ENCODE measurements at regions not wholly inside any gene's neighbourhood (a gene's known extent, or its start where the extent isn't known, plus 50 kb on each side); places are given as distances from the start of the nearest gene placed in this dataset.
"Not testable (repeated sequence)": the region's sequence is repeated elsewhere in the genome, so short reads cannot be mapped to it uniquely, and the experiment has no call there.

GRCh38 chr6:21870076-21870730, 276.7 kb downstream of the SOX4 start:
- H3K27ac ChIP-seq (ENCODE audit: poor library complexity, severe bottlenecking) = peak overlapping the region; percentile 61
- H3K4me3 ChIP-seq (ENCODE audit: severe bottlenecking) = no peak overlapping the region
- DNase-seq (ENCODE audit: low spot score) (no peak), ATAC-seq (ENCODE audit: low read depth) (no peak)
- no peaks in the 10 kb centered on the region for H3K36me3 ChIP-seq (ENCODE audit: low read depth)
- H3K4me1 ChIP-seq (ENCODE audit: insufficient read depth, poor library complexity, severe bottlenecking) = peaks cover 11% of the 10 kb centered on the region
- no peaks in the 10 kb centered on the region for H3K27me3 ChIP-seq (ENCODE audit: insufficient read depth, poor library complexity, severe bottlenecking)
- no peaks in the 10 kb centered on the region for H3K9me3 ChIP-seq (ENCODE audit: severe bottlenecking)
- no peak for TF ChIP-seq CTCF (IDR thresholded peaks at IDR 0.05; ENCODE audit: poor library complexity, severe bottlenecking)

GRCh38 chr6:21871831-21872230, 278.3 kb downstream of the SOX4 start:
- H3K36me3 ChIP-seq (ENCODE audit: low read depth) = no peaks in the 10 kb centered on the region
- H3K27ac ChIP-seq (ENCODE audit: poor library complexity, severe bottlenecking) = no peak overlapping the region
- DNase-seq (ENCODE audit: low spot score) (no peak), ATAC-seq (ENCODE audit: low read depth) (no peak)
- peaks cover 11% of the 10 kb centered on the region for H3K4me1 ChIP-seq (ENCODE audit: insufficient read depth, poor library complexity, severe bottlenecking)
- H3K9me3 ChIP-seq (ENCODE audit: severe bottlenecking) = no peaks in the 10 kb centered on the region
- no peak for TF ChIP-seq CTCF (IDR thresholded peaks at IDR 0.05; ENCODE audit: poor library complexity, severe bottlenecking)
- no peaks in the 10 kb centered on the region for H3K27me3 ChIP-seq (ENCODE audit: insufficient read depth, poor library complexity, severe bottlenecking)
- no peak overlapping the region for H3K4me3 ChIP-seq (ENCODE audit: severe bottlenecking)

- Histone ChIP-seq H3K9me3 (ENCODE audit: severe bottlenecking) (no peaks in the 10 kb centered on the region), H3K27ac (ENCODE audit: poor library complexity, severe bottlenecking) (no peak overlapping the region), H3K27me3 (ENCODE audit: insufficient read depth, poor library complexity, severe bottlenecking) (no peaks in the 10 kb centered on the region), H3K4me1 (ENCODE audit: insufficient read depth, poor library complexity, severe bottlenecking) (peaks cover 11% of the 10 kb centered on the region), H3K36me3 (ENCODE audit: low read depth) (no peaks in the 10 kb centered on the region), H3K4me3 (ENCODE audit: severe bottlenecking) (no peak overlapping the region)
- no peak for TF ChIP-seq CTCF (IDR thresholded peaks at IDR 0.05; ENCODE audit: poor library complexity, severe bottlenecking)
- no peak for ATAC-seq (ENCODE audit: low read depth)
- no peak for DNase-seq (ENCODE audit: low spot score)
These were observed 279.2 kb downstream of the SOX4 start for GRCh38 chr6:21872749-21873148.

- TF ChIP-seq CTCF (IDR thresholded peaks at IDR 0.05; ENCODE audit: poor library complexity, severe bottlenecking) = no peak
- Histone ChIP-seq H3K27me3 (ENCODE audit: insufficient read depth, poor library complexity, severe bottlenecking) (no peaks in the 10 kb centered on the region), H3K36me3 (ENCODE audit: low read depth) (no peaks in the 10 kb centered on the region), H3K4me3 (ENCODE audit: severe bottlenecking) (no peak overlapping the region), H3K9me3 (ENCODE audit: severe bottlenecking) (no peaks in the 10 kb centered on the region), H3K4me1 (ENCODE audit: insufficient read depth, poor library complexity, severe bottlenecking) (peaks cover 11% of the 10 kb centered on the region), H3K27ac (ENCODE audit: poor library complexity, severe bottlenecking) (peak overlapping the region; percentile 12)
- ATAC-seq (ENCODE audit: low read depth) (peak; percentile 21; the same call in 2 of the 3 replicates), DNase-seq (ENCODE audit: low spot score) (no peak)
These were observed 280.0 kb downstream of the SOX4 start for GRCh38 chr6:21873562-21873961.

GRCh38 chr6:21874372-21874771, 280.8 kb downstream of the SOX4 start:
- TF ChIP-seq CTCF (IDR thresholded peaks at IDR 0.05; ENCODE audit: poor library complexity, severe bottlenecking) = no peak
- H3K36me3 ChIP-seq (ENCODE audit: low read depth) = no peaks in the 10 kb centered on the region
- H3K27ac ChIP-seq (ENCODE audit: poor library complexity, severe bottlenecking) = peak overlapping the region; percentile 12
- no peak overlapping the region for H3K4me3 ChIP-seq (ENCODE audit: severe bottlenecking)
- no peak for DNase-seq (ENCODE audit: low spot score)
- peaks cover 11% of the 10 kb centered on the region for H3K4me1 ChIP-seq (ENCODE audit: insufficient read depth, poor library complexity, severe bottlenecking)
- no peak for ATAC-seq (ENCODE audit: low read depth)
- no peaks in the 10 kb centered on the region for H3K27me3 ChIP-seq (ENCODE audit: insufficient read depth, poor library complexity, severe bottlenecking)
- no peaks in the 10 kb centered on the region for H3K9me3 ChIP-seq (ENCODE audit: severe bottlenecking)

GRCh38 chr6:21877037-21877436, 283.5 kb downstream of the SOX4 start:
- H3K9me3 ChIP-seq (ENCODE audit: severe bottlenecking); H3K36me3 ChIP-seq (ENCODE audit: low read depth); ATAC-seq (ENCODE audit: low read depth); H3K27ac ChIP-seq (ENCODE audit: poor library complexity, severe bottlenecking); H3K4me1 ChIP-seq (ENCODE audit: insufficient read depth, poor library complexity, severe bottlenecking); H3K27me3 ChIP-seq (ENCODE audit: insufficient read depth, poor library complexity, severe bottlenecking); DNase-seq (ENCODE audit: low spot score); H3K4me3 ChIP-seq (ENCODE audit: severe bottlenecking): not testable (repeated sequence)

- H3K4me1 ChIP-seq (ENCODE audit: insufficient read depth, poor library complexity, severe bottlenecking); H3K27me3 ChIP-seq (ENCODE audit: insufficient read depth, poor library complexity, severe bottlenecking); DNase-seq (ENCODE audit: low spot score); H3K36me3 ChIP-seq (ENCODE audit: low read depth); H3K27ac ChIP-seq (ENCODE audit: poor library complexity, severe bottlenecking); H3K4me3 ChIP-seq (ENCODE audit: severe bottlenecking); ATAC-seq (ENCODE audit: low read depth); H3K9me3 ChIP-seq (ENCODE audit: severe bottlenecking): not testable (repeated sequence)
These were observed 286.7 kb downstream of the SOX4 start for GRCh38 chr6:21880249-21880648.

All from RWPE2 (cell line).